OCI-LY3 (cell line): ENCODE measurements at regions not wholly inside any gene's neighbourhood (a gene's known extent, or its start where the extent isn't known, plus 50 kb on each side); places are given as distances from the start of the nearest gene placed in this dataset.

Experiments
- CTCF ChIP-seq: fragments of 200-600, 300-600 bp; sonication (generic); IDR thresholded peaks from 2 replicates; pipeline ENCODE4 v1.5.1; 2014; ENCODE audit warnings: antibody characterized with exemption, low read length, low read depth
- EZH2phosphoT487 ChIP-seq: fragments of 200-600 bp; shearing (Covaris generic); IDR thresholded peaks from 2 replicates; pipeline ENCODE4 v1.6.1; 2018; ENCODE audit warnings: antibody characterized with exemption, mixed run types, low read depth

- TF ChIP-seq CTCF (no peak), EZH2phosphoT487 (no peak)
These were observed 270.1 kb upstream of the NSMCE3 start for GRCh38 chr15:29539736-29540135.
